GM19397 (cell line): ENCODE measurements at regions not wholly inside any gene's neighbourhood (a gene's known extent, or its start where the extent isn't known, plus 50 kb on each side); places are given as distances from the start of the nearest gene placed in this dataset.

Experiments
- ATAC-seq: cut with Tn5 transposase; IDR thresholded peaks from one replicate; pipeline ENCODE4 v1.9.1; 2021; ENCODE audit warnings: mild to moderate bottlenecking, moderate library complexity; ENCODE audit not compliant: unreplicated experiment

GRCh38 chr2:217394510-217395351 lies 534.9 kb upstream of the TNP1 start:
- ATAC-seq = no peak

GRCh38 chr2:217393585-217394032 lies 533.7 kb upstream of the TNP1 start:
- no peak for ATAC-seq

DNA sequence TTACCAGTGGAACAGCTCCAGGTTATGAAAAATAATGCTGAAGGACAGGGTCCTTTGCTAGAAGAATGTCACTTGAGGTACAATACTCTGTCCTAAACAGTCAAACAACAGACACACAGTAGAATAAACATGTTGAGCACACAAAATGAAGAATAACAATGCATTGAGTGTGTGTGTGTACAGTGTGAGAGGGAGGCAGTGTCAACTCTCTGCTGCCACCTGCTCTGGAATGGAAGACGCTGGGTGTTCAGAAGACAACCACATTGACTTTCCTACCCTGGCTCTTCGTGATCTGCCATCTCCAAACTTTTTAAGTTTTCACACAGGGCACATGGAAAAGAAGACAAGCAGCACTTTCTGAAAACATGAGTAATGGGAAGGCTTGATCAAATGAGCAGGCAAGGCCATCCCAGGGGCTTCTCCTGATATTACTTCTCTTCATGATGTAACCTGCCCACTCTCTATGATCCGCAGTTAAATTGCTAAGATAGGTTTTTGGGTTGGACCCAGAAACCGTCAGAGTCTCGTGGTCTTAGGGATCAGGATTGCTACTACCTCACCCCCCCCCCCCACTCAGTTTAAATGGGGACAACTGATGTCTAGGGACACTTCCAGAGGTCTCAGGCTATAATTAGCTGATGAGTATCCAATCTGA lies 533.2 kb upstream of the TNP1 start:
- ATAC-seq = no peak

DNA sequence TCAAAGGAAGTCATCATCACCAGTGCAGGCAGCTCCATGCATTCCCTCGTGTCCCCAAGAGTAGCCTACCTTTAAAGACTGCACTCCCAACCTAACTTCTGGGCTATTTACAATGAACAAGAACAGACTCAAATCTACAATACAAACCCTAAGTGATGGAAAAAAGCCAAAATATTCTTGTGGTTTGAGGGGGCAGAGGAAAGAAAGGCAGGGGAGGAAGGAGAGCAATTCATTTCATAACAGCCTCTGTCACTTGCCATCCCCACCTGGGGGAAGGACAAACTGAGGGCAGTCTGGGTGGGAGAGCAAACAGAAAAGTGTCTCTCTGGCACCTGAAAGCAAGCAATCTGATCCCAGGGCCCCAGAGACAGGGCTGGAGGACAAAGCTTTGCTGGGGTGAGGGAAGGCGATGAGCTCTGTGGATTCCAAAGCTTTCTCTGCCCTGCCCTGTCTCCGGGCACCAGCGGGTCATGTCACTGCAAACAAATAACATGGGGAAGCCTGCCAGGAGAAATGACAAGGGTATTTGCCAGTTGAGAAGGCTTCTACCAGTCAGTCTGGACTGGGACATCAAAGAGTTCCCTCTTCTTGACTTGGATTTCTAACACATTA lies 528.0 kb upstream of the TNP1 start:
- no peak for ATAC-seq

DNA sequence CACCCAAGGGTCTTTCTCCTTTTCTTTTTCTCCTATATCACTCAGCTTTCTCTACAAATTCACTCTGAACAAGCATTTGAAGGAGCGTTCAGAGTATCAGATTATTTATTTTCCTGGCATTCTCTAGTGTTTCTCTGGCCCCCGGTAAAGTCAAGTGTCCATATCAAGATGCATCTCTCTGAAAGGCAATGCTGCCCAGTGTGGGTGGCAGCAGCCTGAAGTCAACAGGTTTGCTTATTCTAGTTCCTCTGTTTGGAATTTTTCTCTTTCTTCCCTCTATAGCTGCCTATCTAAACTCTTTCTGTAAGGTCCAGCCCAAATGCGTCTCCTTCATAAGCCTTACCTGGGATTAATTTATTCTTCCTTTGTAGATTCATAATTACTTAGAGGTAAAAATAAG lies 526.2 kb upstream of the TNP1 start:
- no peak for ATAC-seq

DNA sequence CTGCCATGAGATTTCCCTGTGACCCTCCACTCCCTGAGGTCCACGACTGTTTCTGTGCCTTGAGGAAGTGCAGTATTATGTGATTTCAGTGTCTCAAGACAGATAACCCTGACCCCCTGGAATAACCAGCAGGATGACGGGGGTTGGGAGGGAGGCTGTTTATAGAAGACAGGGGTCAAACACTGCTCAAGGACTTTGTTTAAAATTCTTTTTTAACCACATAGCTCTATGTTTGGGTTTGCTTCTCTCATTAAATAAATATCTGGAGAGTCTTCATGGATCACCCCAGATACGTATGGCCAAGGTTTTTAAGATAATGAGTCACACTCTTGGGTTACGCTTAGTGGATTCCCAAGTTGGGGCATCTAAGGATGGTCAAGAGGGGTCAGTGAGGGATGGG lies 523.8 kb upstream of the TNP1 start:
- ATAC-seq = no peak

DNA sequence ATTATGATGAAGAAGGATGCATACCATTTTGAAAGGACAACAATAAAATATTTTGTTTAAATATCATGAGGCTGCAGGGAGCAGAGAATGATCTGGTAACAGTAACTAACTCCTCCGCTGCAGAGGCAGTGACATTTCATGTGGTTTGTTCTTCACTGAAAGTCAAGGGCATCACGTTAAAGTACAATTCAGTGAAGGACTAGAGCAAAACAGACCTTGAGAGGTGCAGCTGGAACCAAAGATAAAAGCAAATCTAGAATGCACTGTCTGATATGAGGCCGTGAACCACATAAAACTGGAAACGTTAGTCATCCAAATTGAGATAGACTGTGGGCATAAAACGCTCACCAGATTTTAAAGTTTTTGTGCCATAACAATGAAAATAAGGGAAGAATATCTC lies 522.9 kb upstream of the TNP1 start:
- ATAC-seq = no peak

DNA sequence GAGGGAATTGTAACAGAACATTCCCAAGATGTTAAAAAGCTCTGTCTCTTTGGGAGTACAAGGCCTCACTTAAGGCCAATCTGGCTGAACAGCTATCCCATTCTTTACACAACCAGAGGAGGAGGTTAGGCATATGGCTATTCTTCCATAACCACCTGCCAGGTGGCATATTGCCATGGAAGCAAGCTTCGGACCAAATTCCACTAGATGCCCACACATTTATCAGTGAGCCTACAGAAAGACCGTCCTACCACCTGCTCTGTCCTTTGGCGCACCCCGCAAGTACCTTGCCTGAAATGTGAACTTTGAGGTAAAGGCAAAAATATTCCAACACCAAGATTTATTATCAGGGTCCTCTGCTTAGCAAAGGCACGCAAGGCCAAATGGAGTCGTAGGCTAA lies 519.9 kb upstream of the TNP1 start:
- no peak for ATAC-seq

DNA sequence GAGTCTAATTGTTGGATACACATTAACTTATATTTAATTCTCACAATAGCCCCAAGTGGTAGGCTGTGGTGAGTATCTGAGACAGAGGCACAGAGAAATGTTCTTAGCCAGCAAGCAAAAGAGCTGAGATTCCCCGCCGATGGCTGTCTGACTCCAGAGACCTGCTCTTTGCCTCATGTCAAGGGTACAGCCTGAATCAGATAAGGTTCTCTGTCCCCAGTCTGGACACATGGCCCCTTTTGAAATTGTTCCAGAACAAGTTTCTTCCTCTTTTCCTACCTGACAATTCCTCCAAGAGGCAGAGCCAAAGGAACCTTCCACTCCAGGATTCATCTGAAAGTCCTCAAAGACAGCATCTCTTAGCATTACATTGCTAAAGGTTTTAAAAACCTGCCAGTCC lies 512.9 kb upstream of the TNP1 start:
- no peak for ATAC-seq

GRCh38 chr2:217371781-217372213 lies 511.9 kb upstream of the TNP1 start:
- no peak for ATAC-seq

- no peak for ATAC-seq
Measured at GRCh38 chr2:217370391-217370790, 510.5 kb upstream of the TNP1 start.

DNA sequence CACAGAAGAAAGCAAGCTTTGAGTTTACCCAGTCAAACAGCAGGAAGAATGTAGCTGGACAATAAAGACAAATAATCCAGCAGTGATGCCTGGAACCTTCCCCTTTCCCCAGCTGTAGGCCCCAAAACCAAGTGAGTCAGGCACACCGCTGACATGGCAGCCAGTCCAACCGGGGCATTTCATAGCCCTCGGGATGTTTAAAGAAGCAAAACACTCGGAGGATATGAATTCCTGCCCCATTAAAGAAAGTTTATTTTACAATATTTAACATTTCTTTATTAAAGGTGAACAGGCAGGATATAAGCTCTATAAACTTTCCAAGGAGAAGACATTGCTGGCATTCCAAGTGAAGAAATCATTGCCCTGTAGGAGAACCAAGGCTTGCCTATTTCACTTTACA lies 507.6 kb upstream of the TNP1 start:
- ATAC-seq = no peak

- ATAC-seq = no peak
Measured at GRCh38 chr2:217366966-217367365, 507.1 kb upstream of the TNP1 start.

DNA sequence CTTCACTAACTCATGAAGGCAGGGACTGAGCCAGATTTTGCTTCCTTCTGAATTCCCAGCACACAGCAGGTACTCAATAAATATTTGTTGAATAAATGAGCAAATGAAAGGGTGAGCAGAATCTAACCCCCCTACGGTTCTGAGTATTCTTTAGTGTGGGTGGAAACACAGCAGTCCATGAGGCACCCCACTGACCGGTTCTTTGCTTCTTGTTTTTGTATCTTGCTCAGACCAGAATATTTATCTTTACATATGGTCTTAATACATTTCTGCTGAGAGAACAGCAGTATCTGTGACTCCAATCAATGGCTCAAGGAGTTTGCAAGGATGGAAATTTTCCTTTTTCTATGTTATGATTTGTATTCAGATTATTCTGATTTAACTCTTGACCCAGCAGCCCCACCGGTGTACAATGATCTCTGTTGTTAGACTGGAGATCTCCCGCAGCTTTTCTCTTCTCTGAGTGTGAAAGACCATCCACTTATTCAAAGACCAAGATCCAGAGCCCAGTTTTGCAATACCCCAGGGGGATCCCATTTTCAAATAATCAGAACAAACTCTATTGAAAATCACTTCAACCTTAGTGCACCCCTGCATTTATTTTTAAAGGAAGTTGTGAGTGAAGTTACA lies 506.5 kb upstream of the TNP1 start:
- ATAC-seq = no peak

DNA sequence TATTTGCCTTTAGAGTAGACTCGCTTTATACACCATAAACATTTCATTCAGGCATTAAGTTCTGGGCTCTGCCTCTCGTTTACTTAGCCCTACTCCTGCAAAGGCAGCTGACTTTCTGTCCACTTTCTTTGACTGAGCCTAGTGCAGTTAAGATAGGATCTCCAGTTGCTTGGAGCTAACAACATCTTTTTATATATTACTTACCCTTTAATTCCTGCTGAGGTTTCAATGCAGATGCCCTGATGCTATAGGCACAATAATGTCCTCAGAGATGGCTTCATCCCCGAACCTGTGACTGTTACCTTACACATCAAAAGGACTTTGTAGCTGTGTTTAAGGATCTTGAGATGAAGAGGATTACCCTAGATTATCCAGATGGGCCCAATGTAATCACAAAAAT lies 505.8 kb upstream of the TNP1 start:
- ATAC-seq = no peak

DNA sequence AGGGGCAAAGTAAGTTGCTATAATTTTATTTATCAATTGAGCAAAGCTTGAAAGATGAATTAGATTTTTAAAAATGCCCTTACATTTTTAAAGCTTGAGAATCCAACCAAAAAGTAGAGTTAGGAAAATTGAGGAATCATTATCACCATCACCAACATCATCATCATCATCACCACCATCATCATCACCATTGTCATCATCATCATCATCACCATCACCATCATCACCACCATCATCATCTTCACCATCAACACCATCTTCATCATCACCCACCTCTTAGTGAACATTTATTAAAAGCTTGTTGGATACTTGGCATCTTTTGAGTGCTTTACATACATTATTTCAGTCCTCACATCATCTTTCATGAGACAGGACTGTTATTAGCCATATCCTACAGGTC lies 504.4 kb upstream of the TNP1 start:
- ATAC-seq = no peak

DNA sequence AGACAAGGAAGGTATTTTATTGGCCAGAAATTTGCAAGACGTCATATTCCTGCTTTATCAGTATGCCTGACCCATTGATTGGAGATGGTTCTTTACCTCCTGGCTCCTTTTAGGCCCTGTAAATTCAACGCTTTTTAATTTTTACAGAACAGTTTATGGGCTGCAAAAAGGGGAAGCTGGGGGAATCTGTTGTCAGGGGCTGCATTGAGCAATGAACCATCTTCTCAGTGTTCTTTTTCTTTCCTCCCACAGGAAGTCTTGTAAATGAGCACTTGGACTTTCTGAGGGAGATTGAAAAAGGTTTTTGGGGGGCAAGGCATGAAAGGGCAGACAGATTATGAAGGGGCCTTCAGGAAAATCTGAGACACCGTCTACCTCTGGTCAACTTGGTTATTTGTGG lies 503.6 kb upstream of the TNP1 start:
- ATAC-seq = no peak

DNA sequence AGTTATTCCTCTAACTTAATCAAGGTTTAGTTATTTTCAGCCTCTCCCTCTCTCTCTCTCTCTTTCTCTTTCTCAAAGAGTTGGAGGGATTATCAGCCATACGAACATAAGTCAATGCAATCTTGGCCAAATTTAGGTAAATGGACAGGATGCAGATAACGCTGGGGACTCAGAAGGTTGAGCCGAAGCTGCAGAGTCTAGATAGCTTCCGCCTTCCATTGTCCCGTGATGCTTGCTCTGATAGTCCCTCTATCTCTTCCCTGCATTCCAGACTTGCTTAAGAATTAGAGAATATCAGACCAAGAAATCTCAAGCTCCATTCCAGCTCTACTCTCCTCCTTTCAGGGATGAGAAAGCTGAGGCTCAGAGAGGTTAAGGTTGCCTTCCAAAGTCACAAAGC lies 502.8 kb upstream of the TNP1 start:
- ATAC-seq = no peak

DNA sequence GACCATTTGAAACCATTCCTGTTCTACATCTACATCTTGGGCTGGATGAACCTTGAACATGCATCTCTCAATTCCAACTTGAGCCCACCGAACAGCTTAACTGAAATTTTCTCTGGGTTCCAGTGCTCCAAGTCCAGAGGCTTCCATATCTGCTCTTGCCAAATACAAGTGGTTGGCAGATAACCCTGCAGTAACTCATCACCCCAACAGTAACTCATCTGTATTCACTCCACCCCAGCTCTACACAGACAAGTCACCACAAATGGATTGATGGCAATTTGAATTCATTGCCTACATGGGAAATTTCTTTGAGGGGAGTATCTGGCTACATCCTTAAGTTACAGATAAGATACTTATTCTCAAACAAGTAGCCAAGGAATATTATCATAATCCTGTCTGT lies 502.4 kb upstream of the TNP1 start:
- ATAC-seq = no peak

DNA sequence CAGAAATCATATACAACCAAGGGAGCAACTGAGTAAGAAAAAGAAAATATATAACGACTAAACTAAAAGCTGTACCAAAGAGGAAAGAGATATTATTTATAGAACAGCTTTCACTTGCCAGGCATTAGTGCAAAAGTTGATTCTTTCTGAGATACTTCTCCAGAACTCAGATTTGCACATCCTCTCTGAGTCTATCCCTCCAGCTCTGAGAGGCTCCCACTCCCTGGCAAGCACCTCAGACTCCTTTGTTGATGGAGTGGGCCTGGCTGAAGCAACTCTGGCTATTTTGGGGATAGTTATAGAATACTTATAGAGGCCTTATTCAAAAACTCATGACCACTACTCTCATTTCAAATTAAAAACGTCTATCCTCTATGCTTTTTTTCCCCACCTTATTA lies 501.6 kb upstream of the TNP1 start:
- ATAC-seq = no peak

DNA sequence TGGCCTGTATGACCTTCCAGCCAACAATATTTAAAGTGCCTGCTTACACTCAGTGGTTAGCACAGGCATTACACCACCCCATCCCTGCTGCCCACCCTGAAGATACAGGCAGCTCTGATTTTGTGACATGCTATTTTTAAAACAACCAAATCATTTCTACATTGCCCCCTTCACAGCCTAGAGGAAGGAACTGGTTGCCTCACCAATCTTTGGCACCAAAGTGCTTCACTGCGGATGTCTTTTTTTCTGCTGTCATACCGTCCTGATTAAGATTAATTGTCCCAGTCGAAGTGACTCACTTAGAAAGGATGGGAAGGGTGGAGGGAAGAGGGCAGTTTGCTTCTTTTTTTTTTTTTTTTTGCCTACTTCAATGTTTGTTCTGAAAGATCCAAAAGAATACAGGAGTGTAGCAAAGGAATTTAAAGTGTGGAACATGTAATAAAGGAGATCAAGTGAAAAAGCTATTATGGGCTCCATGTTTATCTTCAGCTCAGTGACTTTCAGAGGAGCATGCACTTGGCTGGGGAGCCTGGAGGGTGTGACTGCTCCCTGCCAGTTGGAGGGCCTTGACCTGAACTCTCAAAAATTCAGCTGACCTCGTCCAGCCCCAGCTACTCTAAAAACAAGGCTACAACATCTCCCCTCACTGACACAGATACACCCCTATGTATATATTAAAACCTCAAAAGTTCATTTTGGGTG lies 501.1 kb upstream of the TNP1 start:
- no peak for ATAC-seq
